Stimulated activated CD4-positive, alpha-beta T cell treated with anti-CD3 and anti-CD28 coated beads, Interleukin-15, amount 100 ng/mL, for 48 hours (primary cell): ENCODE measurements at regions not wholly inside any gene's neighbourhood (a gene's known extent, or its start where the extent isn't known, plus 50 kb on each side); places are given as distances from the start of the nearest gene placed in this dataset.
A peak's percentile ranks its signal among the peaks of the same experiment; 100 is the strongest.
"Not testable (repeated sequence)": the region's sequence is repeated elsewhere in the genome, so short reads cannot be mapped to it uniquely, and the experiment has no call there.

Experiments
- DNase-seq, 2 donors: peaks; one replicate each; pipeline ENCODE4 v3.0.0-alpha.2; 2020; ENCODE audit warnings: low read depth in 2 of 2

DNA sequence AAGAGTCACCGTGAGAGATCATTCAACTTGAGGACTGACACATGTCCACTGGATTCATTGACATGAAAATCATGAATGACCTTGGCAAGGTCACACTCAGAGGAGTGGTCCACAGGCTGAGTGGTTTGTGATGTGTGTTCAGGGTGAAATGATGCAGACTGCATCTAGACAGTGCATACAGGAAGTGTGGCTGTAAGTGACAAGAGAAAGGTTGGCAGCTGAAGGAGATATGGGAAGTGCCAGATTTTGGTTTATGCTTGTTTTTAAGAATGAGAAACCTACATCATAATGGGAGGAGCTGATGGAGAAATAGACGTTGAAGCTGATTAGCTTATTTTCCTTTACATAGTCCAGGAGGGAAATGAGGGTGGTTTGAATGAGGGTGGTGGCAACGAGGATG lies 64.8 kb upstream of the VIPR2 start:
- DNase-seq = no peak

DNA sequence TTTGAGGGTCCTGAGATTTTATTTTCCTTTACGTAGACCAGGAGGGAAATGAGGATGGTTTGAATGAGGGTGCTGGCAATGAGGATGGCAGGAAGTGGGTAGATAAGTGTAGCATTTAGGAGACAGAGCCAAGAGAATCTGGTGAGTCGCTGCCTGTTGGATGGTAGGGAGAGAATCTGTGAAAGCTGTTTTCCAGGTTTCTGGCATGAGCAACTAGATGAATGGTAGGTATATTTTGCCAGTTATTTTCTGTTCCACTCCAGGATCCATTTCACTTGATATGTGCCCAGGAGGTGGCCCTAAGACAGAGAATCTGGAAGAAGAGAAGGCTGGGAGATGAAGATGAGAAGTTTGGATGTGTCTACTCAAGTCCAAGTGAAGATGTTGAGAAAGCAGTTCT lies 63.3 kb upstream of the VIPR2 start:
- no peak for DNase-seq

DNA sequence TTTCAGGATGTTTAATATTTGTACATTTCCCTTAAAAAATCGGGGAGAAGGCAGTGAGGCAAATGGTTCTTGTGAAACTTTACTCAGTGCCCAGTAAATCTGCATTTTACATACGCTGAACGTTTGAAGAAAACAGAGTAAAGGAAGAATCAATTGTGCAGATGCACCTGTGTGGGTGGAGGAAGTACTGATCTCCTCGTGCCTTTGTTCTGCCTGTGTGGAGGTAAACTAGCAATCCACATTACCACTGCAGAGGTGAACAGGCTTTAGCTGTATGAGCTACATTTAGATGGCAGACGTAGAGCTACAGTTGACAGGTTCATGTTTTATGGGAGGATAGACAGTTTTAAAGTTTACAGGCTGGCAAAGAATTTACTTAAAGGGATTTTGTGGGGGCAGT lies 62.7 kb upstream of the VIPR2 start:
- no peak for DNase-seq

DNA sequence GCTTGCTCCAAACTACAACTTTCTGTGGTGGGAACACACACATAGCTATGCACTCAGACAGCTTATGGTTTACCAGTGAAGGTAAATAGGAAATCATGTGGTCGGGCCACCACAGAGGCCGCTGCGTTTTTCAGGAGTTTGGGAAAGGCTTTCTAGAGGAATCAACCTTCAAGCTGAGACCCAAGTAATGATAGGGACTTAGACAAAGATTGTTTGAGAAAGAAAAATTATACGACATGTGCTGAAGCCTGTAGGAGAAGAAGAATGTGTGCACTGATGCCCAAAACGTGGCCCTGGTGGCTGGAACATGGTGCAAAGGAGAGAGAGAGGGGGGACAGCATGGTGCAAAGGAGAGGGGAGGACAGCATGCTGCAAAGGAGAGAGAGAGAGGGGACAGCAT lies 61.2 kb upstream of the VIPR2 start:
- no peak for DNase-seq

DNA sequence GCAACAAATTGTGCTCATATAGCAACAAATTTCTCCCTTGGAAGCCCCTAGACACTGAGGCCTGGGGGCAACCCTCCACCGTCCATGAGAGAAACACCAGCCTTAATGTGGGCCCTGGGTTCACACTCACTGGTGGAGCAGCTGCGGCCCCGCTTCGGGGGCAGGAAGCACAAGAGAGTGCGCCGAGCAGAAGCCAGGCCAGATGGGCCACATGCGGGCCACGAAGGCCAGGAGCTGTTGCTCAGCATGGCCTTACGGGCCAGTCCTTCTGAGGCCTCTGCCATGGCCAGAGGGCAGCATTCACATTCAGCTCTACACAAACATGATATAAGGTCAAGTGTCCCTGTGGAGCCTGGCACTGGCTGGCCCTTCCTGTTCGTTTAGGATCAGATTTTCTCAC lies 60.0 kb upstream of the VIPR2 start:
- no peak for DNase-seq

DNA sequence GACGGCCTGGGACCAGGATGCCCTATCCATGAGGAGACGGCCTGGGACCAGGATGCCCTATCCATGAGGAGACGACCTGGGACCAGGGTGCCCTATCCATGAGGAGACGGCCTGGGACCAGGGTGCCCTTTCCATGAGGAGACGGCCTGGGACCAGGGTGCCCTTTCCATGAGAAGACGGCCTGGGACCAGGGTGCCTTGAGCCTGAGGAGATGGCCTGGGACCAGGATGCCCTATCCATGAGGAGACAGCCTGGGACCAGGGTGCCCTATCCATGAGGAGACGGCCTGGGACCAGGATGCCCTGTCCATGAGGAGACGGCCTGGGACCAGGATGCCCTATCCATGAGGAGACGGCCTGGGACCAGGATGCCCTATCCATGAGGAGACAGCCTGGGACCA lies 58.6 kb upstream of the VIPR2 start:
- not testable (repeated sequence) for DNase-seq

DNA sequence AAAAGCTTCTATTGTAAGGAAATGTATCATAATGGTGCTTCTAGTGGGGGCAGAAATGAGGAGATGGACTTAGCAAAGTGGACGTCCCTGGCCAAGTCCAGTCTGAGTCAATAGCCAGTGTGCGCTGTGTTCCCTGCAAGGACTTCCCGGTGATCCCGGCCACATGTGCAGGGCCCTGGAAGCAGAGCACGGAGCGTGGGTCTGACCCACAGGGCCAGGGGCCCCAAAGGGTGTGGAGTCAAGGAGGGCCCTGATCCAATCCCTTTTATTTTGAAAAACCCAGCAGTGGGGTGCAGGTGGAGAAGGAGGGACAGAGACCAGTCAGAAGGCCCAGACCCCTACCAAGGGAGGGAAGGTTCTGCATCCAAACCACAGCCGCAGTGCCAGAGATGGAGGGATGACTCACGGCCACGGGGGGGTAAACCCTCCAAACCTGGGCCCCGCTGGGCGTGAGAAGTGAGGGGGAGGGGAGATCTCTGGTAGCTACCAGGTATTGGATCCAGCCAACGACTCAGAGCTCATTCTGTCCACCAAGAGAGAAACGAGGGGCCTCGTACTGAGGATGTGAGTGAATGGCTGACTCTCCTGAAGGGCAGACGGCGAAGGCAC lies 57.2 kb upstream of the VIPR2 start:
- DNase-seq = no peak

DNA sequence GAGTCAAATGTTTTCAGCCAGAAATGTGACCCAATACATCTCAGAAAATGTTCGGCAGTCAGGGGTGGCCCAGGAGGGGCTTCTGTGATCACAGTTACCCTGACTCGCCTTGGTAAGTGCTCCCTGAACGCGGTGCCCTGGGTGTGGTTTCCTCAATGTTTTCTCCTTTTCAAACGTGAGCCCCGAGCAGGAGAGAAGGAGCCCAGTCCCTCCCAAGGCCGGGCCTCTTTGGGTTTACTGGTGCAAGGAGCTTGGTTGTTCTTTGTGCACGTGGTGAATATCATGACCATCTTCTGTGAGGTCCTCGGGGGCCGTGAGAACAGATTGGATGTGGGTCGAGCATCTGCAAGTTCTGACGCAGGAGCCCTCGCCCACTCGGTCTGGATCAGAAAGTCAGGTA lies 55.8 kb upstream of the VIPR2 start:
- no peak for DNase-seq

DNA sequence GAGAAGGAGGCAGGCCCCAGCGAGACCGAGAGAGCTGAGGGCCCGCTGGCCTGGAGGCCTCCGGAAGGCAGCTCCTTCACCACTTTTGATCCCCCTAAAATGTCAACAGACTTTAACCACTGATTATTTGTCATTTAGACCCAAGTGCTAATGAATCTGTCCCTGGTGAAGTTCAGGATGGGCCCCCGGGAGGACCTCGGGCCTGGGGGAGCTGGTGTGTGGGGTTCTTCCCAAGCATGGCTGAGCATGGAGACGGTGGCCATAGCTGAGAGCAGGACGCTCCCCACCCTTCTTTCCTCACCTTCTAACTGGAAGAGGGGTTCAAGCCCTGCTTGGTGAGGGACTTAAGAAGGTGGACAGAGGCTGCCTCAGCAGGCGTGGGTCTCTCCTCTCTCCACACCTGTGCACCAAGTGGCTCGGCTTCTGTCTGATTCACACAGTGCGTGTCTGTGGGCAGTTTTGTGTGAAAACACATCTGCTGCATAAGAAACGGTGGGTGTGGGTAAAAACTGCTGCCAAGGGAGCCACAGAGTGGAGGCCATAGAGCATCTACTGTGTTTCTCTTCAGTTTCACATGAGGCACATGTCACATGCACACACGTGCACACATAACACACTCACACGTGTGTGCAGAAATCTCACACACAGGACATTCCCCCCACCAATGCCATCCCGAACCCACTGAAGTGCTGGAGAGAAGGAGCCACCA lies 53.5 kb upstream of the VIPR2 start:
- no peak for DNase-seq

DNA sequence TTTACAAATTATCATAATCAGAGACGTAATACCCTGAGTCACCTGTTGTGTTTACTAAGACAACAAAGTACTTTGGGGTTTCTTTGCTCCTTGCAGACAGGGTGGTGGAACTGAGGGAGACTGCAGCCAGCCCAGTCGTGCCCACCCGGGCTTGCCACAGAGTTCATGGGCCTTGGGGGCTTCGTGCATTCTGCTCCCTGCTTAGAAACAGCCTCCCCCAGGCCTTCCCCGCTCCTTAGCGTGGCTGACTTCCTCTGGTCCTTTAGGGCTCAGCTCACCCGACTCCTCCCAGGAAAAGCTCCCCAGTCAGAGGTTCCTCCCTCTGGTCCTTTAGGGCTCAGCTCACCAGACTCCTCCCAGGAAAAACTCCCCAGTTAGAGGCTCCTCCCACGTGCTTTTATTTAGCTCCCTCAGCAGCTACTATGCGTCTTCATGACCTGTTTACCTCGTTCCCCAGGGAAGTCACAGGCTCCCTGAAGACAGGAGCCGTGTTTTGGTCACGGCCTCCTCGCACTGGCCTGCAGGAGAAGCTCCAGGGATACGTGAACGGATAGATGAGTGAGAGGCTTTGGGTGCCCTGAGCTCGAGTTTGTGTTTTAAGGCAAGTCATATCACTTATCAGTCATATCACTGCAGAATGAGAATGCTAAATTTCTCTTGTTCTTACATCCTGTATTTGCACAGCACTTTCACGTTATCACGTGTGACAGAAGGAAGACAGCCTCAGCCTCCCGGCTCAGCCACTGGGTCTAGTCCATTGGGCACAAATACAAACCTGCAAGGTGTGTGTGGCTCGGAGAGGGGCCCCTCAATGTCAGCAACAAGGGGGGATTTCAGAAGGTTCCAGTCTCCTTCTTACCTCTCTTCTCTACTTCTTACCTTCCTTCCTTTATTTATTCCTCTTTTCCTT lies 52.7 kb upstream of the VIPR2 start:
- DNase-seq = peak; percentile 24 to 27

DNA sequence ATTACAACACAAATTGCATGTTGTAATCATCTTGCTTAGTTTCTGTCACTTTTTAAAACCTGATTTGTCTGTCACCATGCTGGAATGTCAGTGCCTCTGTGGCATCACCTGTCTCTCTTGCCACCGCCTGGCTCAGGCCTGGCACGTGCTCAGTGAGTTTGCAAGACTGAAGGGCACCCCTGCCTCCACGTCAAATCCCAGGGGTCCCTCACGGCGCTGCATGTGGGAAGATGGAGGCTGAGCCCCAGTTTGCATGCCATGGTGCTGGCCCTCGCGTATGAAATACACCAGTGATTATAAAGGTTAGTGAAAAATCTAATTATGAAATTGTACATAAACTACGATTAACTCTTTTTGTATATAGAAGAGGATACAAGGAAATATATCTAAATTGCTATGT lies 51.9 kb upstream of the VIPR2 start:
- DNase-seq = no peak

DNA sequence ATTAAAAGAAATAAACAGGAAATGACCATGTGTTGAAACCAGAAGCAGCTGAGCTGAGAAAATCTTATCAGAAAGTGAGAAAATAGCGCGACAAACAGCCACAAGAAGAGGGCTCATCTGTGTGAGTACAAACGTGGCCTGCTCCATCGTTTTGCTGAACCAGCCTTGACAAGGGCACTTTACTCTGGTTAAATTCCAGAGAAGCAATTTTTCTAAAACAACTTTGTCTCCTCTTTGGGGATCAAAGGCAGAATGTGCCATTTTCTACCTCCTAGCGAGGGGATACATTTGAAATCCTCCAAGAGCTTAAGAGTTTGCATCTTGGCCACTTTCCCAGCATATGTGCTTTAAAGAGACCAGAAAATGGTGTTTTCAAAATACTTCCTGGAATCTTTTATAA lies 51.3 kb upstream of the VIPR2 start:
- DNase-seq = no peak
